ENCODE measurements at regions not wholly inside any gene's neighbourhood (a gene's known extent, or its start where the extent isn't known, plus 50 kb on each side); places are given as distances from the start of the nearest gene placed in this dataset.
"Not testable (repeated sequence)": the region's sequence is repeated elsewhere in the genome, so short reads cannot be mapped to it uniquely, and the experiment has no call there.

DNA sequence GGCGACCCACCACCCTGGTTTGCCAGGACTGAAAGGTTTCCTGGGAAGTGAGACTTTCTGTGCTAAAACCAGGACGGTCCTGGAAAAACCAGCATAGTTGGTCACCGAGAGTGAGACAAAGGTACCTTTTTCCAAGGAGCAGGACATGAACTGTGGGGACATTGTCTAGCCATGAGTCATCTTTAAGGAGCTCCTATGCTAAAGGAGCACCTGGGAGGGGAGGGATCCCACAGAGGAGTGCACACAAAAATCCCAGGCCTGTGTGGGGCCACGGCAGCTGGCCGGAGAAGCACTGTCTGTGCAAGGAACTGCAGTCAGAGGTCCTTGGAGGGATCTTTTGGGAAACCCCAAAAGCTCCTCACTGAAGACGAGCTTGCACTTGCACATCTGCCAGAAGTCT is 109.1 kb upstream of the PLEKHG1 start:
- DNase-seq (no peak), ATAC-seq (replicated peaks) (no peak)
- peaks cover 13 to 15% of the 10 kb centered on the region in 2 donors for H3K9me3 Mint-ChIP-seq
- peaks cover 0 to 11% of the 10 kb centered on the region in 2 donors for H3K27me3 Mint-ChIP-seq
- peaks cover 4 to 10% of the 10 kb centered on the region in 2 donors for H3K4me1 Mint-ChIP-seq
- H3K27ac Mint-ChIP-seq = no peak overlapping the region
- peaks cover 9 to 11% of the 10 kb centered on the region in 2 donors for H3K36me3 Mint-ChIP-seq
- H3K4me3 Mint-ChIP-seq = no peak overlapping the region

DNA sequence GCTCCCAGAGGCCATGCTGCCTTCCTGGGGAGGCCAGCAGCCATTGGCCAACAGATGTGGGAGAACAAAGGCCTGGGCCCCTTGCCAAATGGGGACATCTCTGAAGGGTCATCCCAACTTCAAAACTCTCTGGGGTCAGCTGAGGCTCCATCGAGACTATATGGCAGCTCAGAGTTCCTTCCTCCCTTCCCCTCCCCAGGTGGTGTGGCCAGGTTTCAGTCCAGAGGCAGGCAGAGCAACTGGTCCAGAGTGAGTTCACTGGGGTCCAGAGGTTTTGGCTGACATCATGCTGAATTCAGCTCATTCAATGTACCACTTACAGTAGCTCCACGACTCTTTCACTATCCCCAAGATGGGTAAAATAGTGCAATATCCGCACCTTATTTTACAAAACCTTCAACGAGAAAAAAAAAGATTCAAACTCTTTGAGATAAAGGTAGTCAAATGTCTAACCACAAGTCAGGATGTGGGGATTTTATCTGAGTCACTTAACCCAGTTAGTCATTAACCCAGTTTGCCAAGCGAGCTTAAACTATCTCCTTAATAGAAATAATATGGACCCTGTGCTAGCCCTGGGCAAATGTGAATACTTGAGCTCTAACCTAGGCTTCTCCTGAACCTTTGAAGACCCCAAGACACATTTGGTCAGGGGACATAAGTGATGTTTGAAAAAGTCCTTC is 108.4 kb upstream of the PLEKHG1 start:
- ATAC-seq (replicated peaks) (peak; percentile 77 to 95), DNase-seq (peak; percentile 9)
- H3K27ac Mint-ChIP-seq = peak overlapping the region; percentile 33

DNA sequence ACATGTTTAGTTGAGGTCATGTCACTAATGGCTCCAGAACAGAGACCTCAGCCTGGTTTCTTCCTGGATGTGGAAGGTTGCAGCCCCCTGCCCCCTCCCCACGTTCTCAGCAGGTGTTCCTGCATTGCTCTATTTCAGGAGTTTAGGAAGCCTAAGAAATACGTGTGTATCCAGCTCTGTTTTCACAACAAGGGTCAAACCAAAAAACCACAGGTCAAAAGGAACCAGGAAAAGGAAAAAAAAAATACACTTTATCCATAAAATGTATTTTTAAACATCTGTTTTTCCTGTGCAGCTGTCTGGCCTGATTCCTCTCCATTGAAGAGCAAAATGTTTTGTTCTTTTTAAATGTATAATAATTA is 107.9 kb upstream of the PLEKHG1 start:
- no peak for DNase-seq
- peaks cover 0 to 11% of the 10 kb centered on the region in 2 donors for H3K27me3 Mint-ChIP-seq
- H3K27ac Mint-ChIP-seq = no peak overlapping the region
- no peak overlapping the region for H3K4me3 Mint-ChIP-seq
- ATAC-seq (replicated peaks) = no peak
- peaks cover 13 to 15% of the 10 kb centered on the region in 2 donors for H3K9me3 Mint-ChIP-seq
- peaks cover 9 to 11% of the 10 kb centered on the region in 2 donors for H3K36me3 Mint-ChIP-seq
- H3K4me1 Mint-ChIP-seq = peaks cover 4 to 10% of the 10 kb centered on the region in 2 donors

More for the DNA sequence above, 108.4 kb upstream of the PLEKHG1 start:
- Mint-ChIP-seq H3K4me3 (peak overlapping the region in 1 of 2 donors; percentile 3), H3K27me3 (peaks cover 0 to 11% of the 10 kb centered on the region in 2 donors), H3K36me3 (peaks cover 9 to 11% of the 10 kb centered on the region in 2 donors), H3K9me3 (peaks cover 13 to 15% of the 10 kb centered on the region in 2 donors), H3K4me1 (peaks cover 4 to 10% of the 10 kb centered on the region in 2 donors)

DNA sequence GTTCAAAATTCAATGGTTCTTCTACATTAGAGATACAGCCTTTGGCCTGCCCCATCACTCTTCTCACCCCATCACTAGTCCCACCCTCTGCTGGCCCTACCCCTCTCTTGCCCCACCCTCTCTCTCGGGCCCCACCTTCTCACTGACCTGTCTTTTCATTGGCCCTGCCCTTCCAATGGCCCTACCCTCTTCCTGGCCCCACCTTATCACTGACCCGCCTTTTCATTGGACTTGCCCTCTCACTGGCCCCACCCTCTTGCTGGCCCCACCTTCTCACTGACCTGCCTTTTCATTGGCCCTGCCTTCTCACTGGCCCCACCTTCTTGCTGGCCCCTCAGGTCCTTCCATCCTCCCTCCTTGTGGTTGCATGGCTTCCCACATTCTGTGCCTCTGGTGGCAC is 107.2 kb upstream of the PLEKHG1 start:
- Mint-ChIP-seq H3K4me3 (no peak overlapping the region), H3K27ac (no peak overlapping the region), H3K9me3 (peaks cover 13 to 15% of the 10 kb centered on the region in 2 donors), H3K4me1 (peaks cover 4 to 10% of the 10 kb centered on the region in 2 donors), H3K27me3 (peaks cover 0 to 11% of the 10 kb centered on the region in 2 donors), H3K36me3 (peaks cover 9 to 11% of the 10 kb centered on the region in 2 donors)
- DNase-seq (no peak), ATAC-seq (replicated peaks) (no peak)

DNA sequence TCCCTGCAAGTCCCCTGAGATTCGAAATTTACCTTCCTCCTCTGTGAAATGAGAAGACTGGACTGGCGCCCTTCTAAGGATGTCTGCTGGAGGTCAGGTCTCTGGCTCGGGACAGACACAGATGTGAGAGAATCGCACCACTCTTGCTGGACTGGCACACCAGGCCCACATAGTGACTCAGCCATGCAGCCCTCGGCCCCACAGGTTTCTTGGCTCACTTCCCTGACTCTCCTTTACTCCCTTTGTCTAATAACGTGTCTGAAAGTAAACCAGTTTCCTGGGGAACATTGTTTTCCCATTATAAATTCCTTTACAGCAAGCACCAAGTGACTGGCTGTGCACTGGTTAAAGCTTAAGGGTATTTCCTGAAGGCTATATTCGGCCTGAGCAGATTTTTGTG is 106.7 kb upstream of the PLEKHG1 start:
- Mint-ChIP-seq H3K36me3 (peaks cover 9 to 11% of the 10 kb centered on the region in 2 donors), H3K27me3 (peaks cover 0 to 7% of the 10 kb centered on the region in 2 donors), H3K9me3 (peaks cover 13 to 15% of the 10 kb centered on the region in 2 donors), H3K4me3 (no peak overlapping the region), H3K27ac (no peak overlapping the region), H3K4me1 (peaks cover 4 to 10% of the 10 kb centered on the region in 2 donors)
- ATAC-seq (replicated peaks) (no peak), DNase-seq (no peak)

DNA sequence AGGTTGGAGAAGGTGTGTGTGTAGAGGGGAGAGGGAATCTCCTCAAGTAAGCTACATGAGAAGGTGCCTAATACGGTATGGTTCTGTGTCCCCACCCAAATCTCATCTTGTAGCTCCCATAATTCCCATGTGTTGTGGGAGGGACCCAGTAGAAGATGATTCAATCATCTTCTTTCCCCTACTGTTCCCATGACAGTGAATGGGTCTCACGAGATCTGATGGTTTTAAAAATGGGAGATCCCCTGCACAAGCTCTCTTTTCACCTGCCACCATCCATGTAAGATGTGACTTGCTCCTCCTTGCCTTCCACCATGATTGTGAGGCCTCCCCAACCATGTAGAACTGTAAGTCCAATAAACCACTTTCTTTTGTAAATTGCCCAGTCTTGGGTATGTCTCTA is 106.1 kb upstream of the PLEKHG1 start:
- H3K4me3 Mint-ChIP-seq; ATAC-seq (replicated peaks); H3K27me3 Mint-ChIP-seq; DNase-seq; H3K27ac Mint-ChIP-seq: not testable (repeated sequence)
- H3K9me3 Mint-ChIP-seq = peaks cover 13 to 15% of the 10 kb centered on the region in 2 donors
- peaks cover 4 to 10% of the 10 kb centered on the region in 2 donors for H3K4me1 Mint-ChIP-seq
- H3K36me3 Mint-ChIP-seq = peaks cover 9 to 11% of the 10 kb centered on the region in 2 donors

DNA sequence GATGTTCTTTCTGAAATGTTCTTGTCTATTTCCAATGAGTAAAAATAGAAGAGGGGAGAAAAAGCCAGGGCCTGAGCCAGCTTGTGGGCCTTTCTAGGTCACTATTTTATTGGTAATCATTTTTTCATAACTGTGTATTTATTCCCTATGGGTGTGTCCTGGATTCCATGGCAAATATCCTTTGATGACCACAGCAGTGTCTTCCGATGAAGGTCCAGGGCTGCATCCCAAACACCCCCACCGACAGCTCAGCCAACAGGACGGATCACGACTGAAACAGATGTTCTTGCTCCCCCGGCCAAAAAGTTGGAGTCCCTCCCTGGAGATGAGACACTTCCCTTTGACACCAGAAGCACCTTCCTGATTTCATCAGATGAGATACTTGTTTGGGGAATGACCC is 105.4 kb upstream of the PLEKHG1 start:
- DNase-seq (no peak), ATAC-seq (replicated peaks) (no peak)
- peaks cover 13 to 15% of the 10 kb centered on the region in 2 donors for H3K9me3 Mint-ChIP-seq
- H3K27ac Mint-ChIP-seq = no peak overlapping the region
- peaks cover 9 to 11% of the 10 kb centered on the region in 2 donors for H3K36me3 Mint-ChIP-seq
- peaks cover 4 to 5% of the 10 kb centered on the region in 2 donors for H3K27me3 Mint-ChIP-seq
- H3K4me3 Mint-ChIP-seq = no peak overlapping the region
- peaks cover 4 to 10% of the 10 kb centered on the region in 2 donors for H3K4me1 Mint-ChIP-seq

DNA sequence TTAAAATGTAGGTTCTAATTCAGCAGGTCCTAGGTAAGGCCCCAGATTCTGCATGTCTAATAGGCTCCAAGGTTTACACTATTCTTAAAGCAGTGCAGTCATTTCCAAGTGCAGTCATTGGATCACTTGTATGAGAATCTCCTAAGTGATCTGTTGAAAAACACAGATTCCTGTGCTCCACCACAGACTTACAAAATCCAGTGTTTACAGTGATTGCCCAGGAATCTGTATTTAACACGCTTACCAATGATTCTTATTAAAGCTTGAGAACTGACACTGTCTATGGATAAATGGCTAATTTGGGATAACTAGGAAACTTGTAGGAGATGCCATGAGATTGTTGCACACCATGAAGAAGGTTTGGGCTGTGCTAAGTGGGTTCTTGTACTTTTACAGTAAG is 104.6 kb upstream of the PLEKHG1 start:
- H3K4me1 Mint-ChIP-seq = peaks cover 4 to 10% of the 10 kb centered on the region in 2 donors
- no peak for DNase-seq
- no peak overlapping the region for H3K27ac Mint-ChIP-seq
- H3K4me3 Mint-ChIP-seq = no peak overlapping the region
- peaks cover 9 to 11% of the 10 kb centered on the region in 2 donors for H3K36me3 Mint-ChIP-seq
- H3K9me3 Mint-ChIP-seq = peaks cover 13 to 15% of the 10 kb centered on the region in 2 donors
- ATAC-seq (replicated peaks) = no peak
- peaks cover 4 to 5% of the 10 kb centered on the region in 2 donors for H3K27me3 Mint-ChIP-seq

DNA sequence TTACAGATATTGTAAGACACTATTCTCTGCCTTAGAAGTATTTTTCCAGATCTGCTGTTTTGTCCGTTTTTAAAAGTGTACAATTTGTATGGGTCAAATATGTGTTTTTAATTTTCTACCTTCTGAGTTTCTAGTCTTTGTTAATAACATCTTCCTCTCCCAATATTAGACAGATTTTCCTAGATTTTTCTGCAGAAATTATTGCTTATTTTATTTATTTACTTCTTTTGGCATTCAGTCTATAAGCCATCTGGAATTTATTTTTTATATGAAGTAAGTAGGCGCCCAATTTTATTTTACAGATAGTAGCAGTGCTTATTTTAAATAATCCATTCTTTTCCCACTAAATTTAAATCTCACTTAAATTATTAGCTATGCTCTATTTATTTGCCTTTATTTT is 103.1 kb upstream of the PLEKHG1 start:
- DNase-seq = no peak
- H3K27me3 Mint-ChIP-seq = peaks cover 4 to 5% of the 10 kb centered on the region in 2 donors
- H3K36me3 Mint-ChIP-seq = peaks cover 11% of the 10 kb centered on the region in 2 donors
- peaks cover 17% of the 10 kb centered on the region in 2 donors for H3K9me3 Mint-ChIP-seq
- H3K4me3 Mint-ChIP-seq = no peak overlapping the region
- peaks cover 0 to 2% of the 10 kb centered on the region in 2 donors for H3K4me1 Mint-ChIP-seq
- no peak for ATAC-seq (replicated peaks)
- H3K27ac Mint-ChIP-seq = no peak overlapping the region

DNA sequence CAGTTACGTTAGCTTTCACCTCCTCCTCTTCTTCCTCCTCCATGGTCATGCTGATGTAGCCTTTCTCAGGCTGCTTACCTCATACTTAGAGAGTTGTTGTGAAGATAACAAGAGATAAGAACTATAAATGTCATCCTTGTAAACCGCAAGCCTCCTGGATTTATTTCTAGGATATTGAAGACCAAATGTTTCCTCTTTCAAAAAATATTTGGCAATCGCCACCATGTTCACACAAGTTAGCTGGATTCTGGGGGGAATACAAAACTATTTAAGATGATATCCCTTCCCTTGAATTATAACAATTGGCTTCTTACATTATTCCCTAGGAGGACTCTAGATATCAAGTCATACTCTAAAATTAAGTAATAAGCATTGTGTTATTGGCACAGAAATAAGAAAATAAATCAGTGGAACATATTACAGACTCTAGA is 99.8 kb upstream of the PLEKHG1 start:
- H3K4me3 Mint-ChIP-seq = no peak overlapping the region
- no peak for ATAC-seq (replicated peaks)
- no peak overlapping the region for H3K27ac Mint-ChIP-seq
- peaks cover 0 to 7% of the 10 kb centered on the region in 2 donors for H3K27me3 Mint-ChIP-seq
- peaks cover 0 to 2% of the 10 kb centered on the region in 2 donors for H3K36me3 Mint-ChIP-seq
- DNase-seq = no peak
- H3K9me3 Mint-ChIP-seq = peaks cover 2 to 4% of the 10 kb centered on the region in 2 donors
- peaks cover 0 to 5% of the 10 kb centered on the region in 2 donors for H3K4me1 Mint-ChIP-seq

DNA sequence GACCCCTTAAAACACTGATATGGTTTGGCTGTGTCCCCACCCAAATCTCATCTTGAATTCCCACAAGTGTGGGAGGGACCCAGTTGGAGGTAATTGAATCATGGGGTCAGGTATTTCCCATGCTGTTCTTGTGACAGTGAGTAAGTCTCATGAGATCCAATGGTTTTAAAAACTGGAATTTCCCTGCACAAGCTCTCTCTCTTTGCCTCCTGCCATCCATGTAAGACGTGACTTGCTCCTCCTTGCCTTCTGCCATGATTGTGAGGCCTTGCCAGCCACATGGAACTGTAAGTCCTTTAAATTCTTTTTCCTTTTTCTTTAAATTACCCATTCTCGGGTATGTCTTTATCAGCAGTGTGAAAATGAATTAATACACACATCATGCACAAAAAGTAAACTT is 99.1 kb upstream of the PLEKHG1 start:
- not testable (repeated sequence) for DNase-seq; H3K36me3 Mint-ChIP-seq; H3K27me3 Mint-ChIP-seq; ATAC-seq (replicated peaks); H3K4me3 Mint-ChIP-seq; H3K4me1 Mint-ChIP-seq; H3K9me3 Mint-ChIP-seq; H3K27ac Mint-ChIP-seq

DNA sequence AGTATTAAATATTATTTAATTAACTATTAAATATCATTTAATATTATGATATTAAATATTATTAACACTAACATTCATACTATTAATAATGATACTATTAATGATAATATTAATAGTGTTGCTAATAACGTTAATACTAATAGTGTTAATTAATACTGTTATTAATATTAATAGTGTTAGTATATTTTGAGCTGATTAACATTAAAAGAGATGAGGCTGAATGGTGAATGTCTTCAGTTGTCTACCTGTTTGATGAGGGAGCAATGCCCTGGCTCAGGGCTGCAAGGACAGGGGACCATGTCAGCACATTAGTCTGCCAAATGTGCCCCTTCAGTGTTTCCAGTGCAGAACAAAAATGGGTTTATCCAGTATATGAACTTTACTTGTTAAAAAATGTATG is 96.6 kb upstream of the PLEKHG1 start:
- Mint-ChIP-seq H3K27ac (no peak overlapping the region), H3K9me3 (peaks cover 2 to 4% of the 10 kb centered on the region in 2 donors)

DNA sequence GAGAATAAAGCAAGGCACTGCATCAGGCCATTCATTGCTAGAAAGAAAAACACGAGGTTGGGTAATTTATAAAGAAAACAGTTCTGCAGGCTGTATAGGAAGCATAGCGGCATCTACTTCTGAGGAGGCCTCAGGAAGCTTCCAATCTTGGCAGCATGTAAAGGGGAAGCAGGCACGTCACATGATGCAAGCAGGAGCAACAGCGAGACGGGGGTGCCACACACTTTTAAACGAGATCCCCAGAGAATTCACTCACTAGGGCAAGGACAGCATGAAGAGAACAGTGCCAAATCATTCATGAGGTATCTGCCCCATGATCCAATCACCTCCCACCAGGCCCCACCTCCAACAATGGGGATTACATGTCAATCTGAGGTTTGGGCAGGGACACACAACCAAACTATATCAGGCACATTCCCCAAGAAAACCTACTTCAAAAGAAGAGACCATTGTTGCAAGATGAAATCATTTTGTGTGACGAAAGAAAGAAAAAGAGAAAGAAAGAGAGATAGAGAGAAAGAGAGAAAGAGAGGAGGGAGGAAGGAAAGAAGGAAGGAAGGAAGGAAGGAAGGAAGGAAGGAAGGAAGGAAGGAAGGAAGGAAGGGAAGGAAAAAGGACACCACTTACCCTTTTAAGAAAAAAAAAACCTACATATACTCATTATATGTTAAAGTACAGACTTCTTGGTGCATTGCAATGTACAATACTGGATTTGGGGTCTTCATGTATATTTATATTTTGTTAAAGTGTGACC is 95.9 kb upstream of the PLEKHG1 start:
- DNase-seq = no peak
- Mint-ChIP-seq H3K27me3 (peaks cover 5 to 7% of the 10 kb centered on the region in 2 donors), H3K27ac (no peak overlapping the region), H3K36me3 (peaks cover 0 to 2% of the 10 kb centered on the region in 2 donors), H3K4me1 (peaks cover 0 to 5% of the 10 kb centered on the region in 2 donors), H3K9me3 (peaks cover 2 to 4% of the 10 kb centered on the region in 2 donors), H3K4me3 (no peak overlapping the region)
- no peak for ATAC-seq (replicated peaks)

More for the DNA sequence above, 96.6 kb upstream of the PLEKHG1 start:
- peaks cover 7% of the 10 kb centered on the region in 2 donors for H3K27me3 Mint-ChIP-seq
- H3K36me3 Mint-ChIP-seq = peaks cover 0 to 2% of the 10 kb centered on the region in 2 donors
- no peak overlapping the region for H3K4me3 Mint-ChIP-seq
- no peak for ATAC-seq (replicated peaks)
- DNase-seq = no peak
- H3K4me1 Mint-ChIP-seq = peaks cover 0 to 5% of the 10 kb centered on the region in 2 donors

DNA sequence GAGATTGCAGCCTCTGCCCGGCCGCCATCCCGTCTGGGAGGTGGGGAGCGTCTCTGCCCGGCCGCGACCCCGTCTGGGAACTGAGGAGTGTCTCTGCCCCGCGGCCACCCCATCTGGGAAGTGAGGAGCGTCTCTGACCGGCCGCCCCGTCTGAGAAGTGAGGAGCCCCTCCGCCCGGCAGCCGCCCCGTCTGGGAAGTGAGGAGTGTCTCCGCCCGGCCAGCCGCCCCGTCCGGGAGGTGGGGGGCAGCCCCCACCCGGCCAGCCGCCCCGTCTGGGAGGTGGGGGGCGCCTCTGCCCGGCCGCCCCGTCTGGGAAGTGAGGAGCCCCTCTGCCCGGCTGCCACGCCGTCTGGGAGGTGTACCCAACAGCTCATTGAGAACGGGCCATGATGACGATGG is 92.3 kb upstream of the PLEKHG1 start:
- not testable (repeated sequence) for H3K27me3 Mint-ChIP-seq; DNase-seq; ATAC-seq (replicated peaks); H3K4me3 Mint-ChIP-seq; H3K9me3 Mint-ChIP-seq; H3K27ac Mint-ChIP-seq; H3K4me1 Mint-ChIP-seq; H3K36me3 Mint-ChIP-seq

Measured in stimulated activated naive B cell treated with anti-CD40 and anti-IgM and Interleukin-4, amounts not matched to agents 10 μg/mL and 1 μg/mL and 100 μg/mL, for 72 hours (primary cell).